Stimulated activated naive CD8-positive, alpha-beta T cell treated with anti-CD3 and anti-CD28 coated beads, Interleukin-15, Interleukin-2, amounts not matched to agents 100 U/mL and 50 U/mL, for 24 hours (primary cell): ENCODE measurements at regions not wholly inside any gene's neighbourhood (a gene's known extent, or its start where the extent isn't known, plus 50 kb on each side); places are given as distances from the start of the nearest gene placed in this dataset.

Experiments
- ATAC-seq: fragments of 150-1000 bp; cut with Tn5 transposase; one replicate; pipeline ENCODE4 v1.10.0; 2021
- DNase-seq: peaks from one replicate; pipeline ENCODE4 v3.0.0; 2021

GRCh38 chr4:145234091-145234706 lies 53.8 kb upstream of the OTUD4 start:
- ATAC-seq, result peak; percentile 97
- DNase-seq, result peak; percentile 63

DNA sequence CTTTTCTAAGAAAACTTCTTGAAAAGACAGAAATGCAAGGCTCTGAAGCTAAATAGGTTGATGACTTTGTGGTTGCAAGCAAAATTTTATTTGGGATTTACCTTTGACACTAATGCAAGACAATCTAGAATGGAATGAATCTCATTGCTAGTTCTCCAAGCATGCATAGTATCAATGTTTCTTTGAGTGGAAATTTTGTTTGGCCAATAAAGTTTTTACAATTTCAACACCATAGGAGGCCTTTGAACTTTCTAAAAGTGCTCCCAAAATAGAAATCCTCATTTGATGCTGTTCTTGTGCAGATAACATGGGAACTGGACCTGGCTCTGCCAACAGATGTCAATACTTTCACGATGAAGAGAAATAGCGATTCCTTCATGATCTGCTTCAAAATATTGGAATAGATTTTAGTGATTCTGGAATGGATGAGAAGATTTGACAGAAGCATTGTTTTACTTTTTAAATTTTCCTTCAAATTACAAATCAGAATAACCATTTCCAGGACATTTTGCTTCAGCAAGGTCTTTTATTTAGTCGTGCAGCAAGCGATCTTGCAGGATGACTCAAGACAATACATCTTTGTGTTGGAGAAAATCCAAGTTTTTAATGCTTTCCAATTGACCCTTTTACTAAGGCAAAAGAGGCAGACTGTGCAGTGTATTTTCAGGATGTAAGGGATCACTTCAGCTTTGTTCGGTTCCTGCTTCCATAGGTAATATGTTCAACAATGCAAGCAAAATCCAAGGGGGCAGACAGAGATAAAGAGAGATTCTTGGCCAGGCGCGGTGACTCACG lies 51.7 kb upstream of the OTUD4 start:
- DNase-seq (no peak), ATAC-seq (no peak)

GRCh38 chr4:145230726-145231125 lies 50.3 kb upstream of the OTUD4 start:
- DNase-seq (no peak), ATAC-seq (no peak)
